ENCODE measurements at regions not wholly inside any gene's neighbourhood (a gene's known extent, or its start where the extent isn't known, plus 50 kb on each side); places are given as distances from the start of the nearest gene placed in this dataset.
A peak's percentile ranks its signal among the peaks of the same experiment; 100 is the strongest.
"Not testable (repeated sequence)": the region's sequence is repeated elsewhere in the genome, so short reads cannot be mapped to it uniquely, and the experiment has no call there.

GRCh38 chr12:62170241-62170640, 90.0 kb upstream of the USP15 start:
- H3K4me3 Mint-ChIP-seq: no peak overlapping the region
- H3K36me3 Mint-ChIP-seq (ENCODE audit: low read depth): no peaks in the 10 kb centered on the region
- H3K4me1 Mint-ChIP-seq (ENCODE audit: low read depth): no peaks in the 10 kb centered on the region
- H3K27me3 Mint-ChIP-seq (ENCODE audit: low read depth): peaks cover 8% of the 10 kb centered on the region
- H3K27ac Mint-ChIP-seq: no peak overlapping the region
- H3K9me3 Mint-ChIP-seq: no peaks in the 10 kb centered on the region

GRCh38 chr12:62190689-62191490, 69.3 kb upstream of the USP15 start:
- H3K27ac Mint-ChIP-seq: no peak overlapping the region
- H3K36me3 Mint-ChIP-seq (ENCODE audit: low read depth): no peaks in the 10 kb centered on the region
- H3K9me3 Mint-ChIP-seq: no peaks in the 10 kb centered on the region
- peak overlapping the region; percentile 81 for H3K4me3 Mint-ChIP-seq
- H3K4me1 Mint-ChIP-seq (ENCODE audit: low read depth): peaks cover 18% of the 10 kb centered on the region
- peaks cover 74% of the 10 kb centered on the region for H3K27me3 Mint-ChIP-seq (ENCODE audit: low read depth)

GRCh38 chr12:62191491-62192179, 68.6 kb upstream of the USP15 start:
- Mint-ChIP-seq H3K4me1 (ENCODE audit: low read depth) (peaks cover 18% of the 10 kb centered on the region), H3K27ac (peak overlapping the region; percentile 28), H3K9me3 (no peaks in the 10 kb centered on the region), H3K36me3 (ENCODE audit: low read depth) (no peaks in the 10 kb centered on the region), H3K4me3 (peak overlapping the region; percentile 81), H3K27me3 (ENCODE audit: low read depth) (peaks cover 74% of the 10 kb centered on the region)

GRCh38 chr12:62192180-62192902, 67.9 kb upstream of the USP15 start:
- Mint-ChIP-seq H3K9me3 (no peaks in the 10 kb centered on the region), H3K27ac (no peak overlapping the region), H3K4me1 (ENCODE audit: low read depth) (peaks cover 18% of the 10 kb centered on the region), H3K36me3 (ENCODE audit: low read depth) (no peaks in the 10 kb centered on the region), H3K27me3 (ENCODE audit: low read depth) (peaks cover 69% of the 10 kb centered on the region), H3K4me3 (peak overlapping the region; percentile 81)

- peak overlapping the region; percentile 81 for H3K4me3 Mint-ChIP-seq
- H3K4me1 Mint-ChIP-seq (ENCODE audit: low read depth): peaks cover 18% of the 10 kb centered on the region
- H3K36me3 Mint-ChIP-seq (ENCODE audit: low read depth): no peaks in the 10 kb centered on the region
- no peaks in the 10 kb centered on the region for H3K9me3 Mint-ChIP-seq
- no peak overlapping the region for H3K27ac Mint-ChIP-seq
- H3K27me3 Mint-ChIP-seq (ENCODE audit: low read depth): peaks cover 70% of the 10 kb centered on the region
Measured at GRCh38 chr12:62192903-62193250, 67.3 kb upstream of the USP15 start.

GRCh38 chr12:62194031-62194430, 66.2 kb upstream of the USP15 start:
- H3K27me3 Mint-ChIP-seq (ENCODE audit: low read depth): peaks cover 61% of the 10 kb centered on the region
- peaks cover 18% of the 10 kb centered on the region for H3K4me1 Mint-ChIP-seq (ENCODE audit: low read depth)
- H3K9me3 Mint-ChIP-seq: no peaks in the 10 kb centered on the region
- no peak overlapping the region for H3K4me3 Mint-ChIP-seq
- no peak overlapping the region for H3K27ac Mint-ChIP-seq
- H3K36me3 Mint-ChIP-seq (ENCODE audit: low read depth): no peaks in the 10 kb centered on the region

- Mint-ChIP-seq H3K27ac (no peak overlapping the region), H3K4me1 (ENCODE audit: low read depth) (peaks cover 18% of the 10 kb centered on the region), H3K4me3 (no peak overlapping the region), H3K36me3 (ENCODE audit: low read depth) (no peaks in the 10 kb centered on the region), H3K9me3 (no peaks in the 10 kb centered on the region), H3K27me3 (ENCODE audit: low read depth) (peaks cover 55% of the 10 kb centered on the region)
Measured at GRCh38 chr12:62194616-62195015, 65.6 kb upstream of the USP15 start.

GRCh38 chr12:62196146-62196545, 64.1 kb upstream of the USP15 start:
- no peak overlapping the region for H3K4me3 Mint-ChIP-seq
- H3K36me3 Mint-ChIP-seq (ENCODE audit: low read depth): no peaks in the 10 kb centered on the region
- H3K4me1 Mint-ChIP-seq (ENCODE audit: low read depth): peaks cover 15% of the 10 kb centered on the region
- H3K27ac Mint-ChIP-seq: no peak overlapping the region
- peaks cover 7% of the 10 kb centered on the region for H3K9me3 Mint-ChIP-seq
- peaks cover 45% of the 10 kb centered on the region for H3K27me3 Mint-ChIP-seq (ENCODE audit: low read depth)

- peaks cover 34% of the 10 kb centered on the region for H3K9me3 Mint-ChIP-seq
- H3K27me3 Mint-ChIP-seq (ENCODE audit: low read depth): peaks cover 12% of the 10 kb centered on the region
- H3K27ac Mint-ChIP-seq; H3K4me1 Mint-ChIP-seq (ENCODE audit: low read depth); H3K4me3 Mint-ChIP-seq; H3K36me3 Mint-ChIP-seq (ENCODE audit: low read depth): not testable (repeated sequence)
Measured at GRCh38 chr12:62202861-62203260, 57.3 kb upstream of the USP15 start.

GRCh38 chr12:62205346-62205745, 54.9 kb upstream of the USP15 start:
- Mint-ChIP-seq H3K27me3 (ENCODE audit: low read depth) (peaks cover 11% of the 10 kb centered on the region), H3K4me1 (ENCODE audit: low read depth) (peaks cover 2% of the 10 kb centered on the region), H3K27ac (no peak overlapping the region), H3K4me3 (no peak overlapping the region), H3K9me3 (peaks cover 34% of the 10 kb centered on the region), H3K36me3 (ENCODE audit: low read depth) (no peaks in the 10 kb centered on the region)

GRCh38 chr12:62207248-62207647, 53.0 kb upstream of the USP15 start:
- Mint-ChIP-seq H3K36me3 (ENCODE audit: low read depth) (no peaks in the 10 kb centered on the region), H3K27me3 (ENCODE audit: low read depth) (peaks cover 14% of the 10 kb centered on the region), H3K4me1 (ENCODE audit: low read depth) (peaks cover 4% of the 10 kb centered on the region), H3K4me3 (no peak overlapping the region), H3K27ac (no peak overlapping the region), H3K9me3 (peaks cover 23% of the 10 kb centered on the region)
